SJCRH30 (cell line): ENCODE measurements at regions not wholly inside any gene's neighbourhood (a gene's known extent, or its start where the extent isn't known, plus 50 kb on each side); places are given as distances from the start of the nearest gene placed in this dataset.

Source experiments
- DNase-seq, 2 experiments: peaks; one replicate each; pipeline ENCODE4 v3.0.0-alpha.2; 2015 to 2020
- H3K27ac ChIP-seq: fragments of 250-450 bp; sonication (Bioruptor Pico); 2 replicates; pipeline ENCODE4 v1.5.1; 2020; ENCODE audit warnings: mild to moderate bottlenecking, moderate library complexity
- H3K27me3 ChIP-seq: fragments of 250-450 bp; sonication (Bioruptor Pico); 2 replicates; pipeline ENCODE4 v1.5.1; 2020; ENCODE audit warnings: mild to moderate bottlenecking, moderate library complexity
- H3K36me3 ChIP-seq: fragments of 250-450 bp; sonication (Bioruptor Pico); 2 replicates; pipeline ENCODE4 v1.5.1; 2020; ENCODE audit warnings: mild to moderate bottlenecking, moderate library complexity
- H3K4me1 ChIP-seq: fragments of 250-450 bp; sonication (Bioruptor Pico); 2 replicates; pipeline ENCODE4 v1.5.1; 2020; ENCODE audit warnings: mild to moderate bottlenecking, moderate library complexity
- H3K4me3 ChIP-seq: fragments of 250-450 bp; sonication (Bioruptor Pico); 2 replicates; pipeline ENCODE4 v1.5.1; 2020; ENCODE audit warnings: mild to moderate bottlenecking, moderate library complexity
- H3K9me3 ChIP-seq: fragments of 250-450 bp; sonication (Bioruptor Pico); replicated peaks from 2 replicates; pipeline ENCODE4 v1.5.1; 2020; ENCODE audit warnings: mild to moderate bottlenecking, moderate library complexity

DNA sequence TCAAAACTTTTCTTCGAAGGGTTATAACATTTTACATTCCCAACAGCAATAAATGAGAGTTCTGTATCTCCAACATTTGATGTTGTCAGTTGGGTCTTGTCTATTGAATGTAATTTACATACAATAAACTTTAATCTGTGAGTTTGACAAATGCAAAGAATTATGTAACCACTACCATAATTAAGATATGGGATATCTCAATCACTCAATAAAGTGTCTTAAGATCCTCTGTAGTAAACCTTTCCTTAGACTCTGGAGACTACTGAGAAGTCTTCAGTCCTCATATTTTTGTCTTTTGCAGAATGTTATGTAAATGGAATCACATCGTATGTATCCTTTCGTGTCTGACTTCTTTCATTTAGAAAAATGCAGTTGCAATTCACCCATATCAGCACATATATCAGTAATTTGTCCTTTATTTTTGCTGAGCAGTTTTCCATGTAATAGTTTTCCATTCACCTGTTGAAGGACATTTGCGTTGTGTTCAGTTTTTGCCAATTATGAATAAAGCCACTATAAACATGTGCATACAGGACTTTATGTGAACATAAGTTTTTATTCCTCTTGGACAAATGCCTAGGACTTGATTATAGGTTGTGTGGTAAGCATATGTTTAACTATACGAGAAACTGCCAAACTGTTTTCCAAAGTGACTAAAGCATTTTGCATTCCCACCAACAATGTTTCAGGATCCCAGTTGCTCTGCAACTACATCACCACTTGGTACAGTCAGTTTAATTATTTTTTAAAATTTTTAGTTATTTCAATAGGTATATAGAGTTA is 784.6 kb upstream of the ZNF608 start:
- Histone ChIP-seq H3K9me3 (no peaks in the 10 kb centered on the region), H3K27me3 (no peaks in the 10 kb centered on the region), H3K4me3 (no peak overlapping the region), H3K4me1 (peaks cover 10% of the 10 kb centered on the region), H3K27ac (no peak overlapping the region), H3K36me3 (no peaks in the 10 kb centered on the region)
- no peak for DNase-seq

DNA sequence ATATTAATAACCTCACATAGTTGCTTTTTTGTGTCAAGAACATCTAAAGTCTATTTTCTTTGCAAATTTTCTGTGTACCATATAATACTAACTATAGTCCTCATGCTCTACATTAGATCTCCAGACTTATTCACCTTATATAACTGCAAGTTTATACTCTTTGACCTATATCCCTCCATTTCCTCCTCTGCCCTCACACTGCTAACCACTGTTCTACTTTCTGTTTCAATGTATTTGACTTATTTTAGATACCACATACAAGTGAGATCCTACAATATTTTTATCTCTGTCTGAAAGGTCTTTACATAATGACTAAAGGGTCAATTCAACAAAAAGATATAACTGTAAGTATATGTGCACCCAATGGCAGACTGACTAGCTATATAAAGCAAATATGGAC is 789.7 kb upstream of the ZNF608 start:
- DNase-seq, result no peak
- Histone ChIP-seq H3K27me3 (no peaks in the 10 kb centered on the region), H3K36me3 (no peaks in the 10 kb centered on the region), H3K9me3 (0 out of 2 replicates have a peak, but pooled peaks cover 5% of the 10 kb centered on the region), H3K27ac (no peak overlapping the region), H3K4me1 (peaks cover 3% of the 10 kb centered on the region; the same call in 1 of the 2 replicates), H3K4me3 (no peak overlapping the region)

DNA sequence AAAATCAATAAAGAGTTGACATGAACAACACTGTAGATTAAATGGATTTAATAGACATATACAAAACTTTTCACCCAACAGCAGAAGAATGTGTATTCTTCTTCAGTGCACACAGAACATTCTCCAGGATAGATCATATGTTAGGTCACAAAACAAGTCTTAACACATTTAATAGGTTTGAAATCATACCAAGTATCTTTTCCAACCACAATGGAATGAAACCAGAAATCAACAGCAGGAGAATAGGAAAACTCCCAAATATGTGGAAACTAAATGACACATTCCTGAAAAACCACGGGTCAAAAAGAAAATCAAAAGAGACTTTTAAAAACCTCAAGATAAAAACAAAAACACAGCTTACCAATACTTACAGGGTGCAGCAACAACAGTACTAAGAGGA is 790.1 kb upstream of the ZNF608 start:
- no peak for DNase-seq
- Histone ChIP-seq H3K27me3 (no peaks in the 10 kb centered on the region), H3K27ac (no peak overlapping the region), H3K4me1 (peaks cover 3% of the 10 kb centered on the region; the same call in 1 of the 2 replicates), H3K36me3 (no peaks in the 10 kb centered on the region), H3K9me3 (0 out of 2 replicates have a peak, but pooled peaks cover 5% of the 10 kb centered on the region), H3K4me3 (no peak overlapping the region)

DNA sequence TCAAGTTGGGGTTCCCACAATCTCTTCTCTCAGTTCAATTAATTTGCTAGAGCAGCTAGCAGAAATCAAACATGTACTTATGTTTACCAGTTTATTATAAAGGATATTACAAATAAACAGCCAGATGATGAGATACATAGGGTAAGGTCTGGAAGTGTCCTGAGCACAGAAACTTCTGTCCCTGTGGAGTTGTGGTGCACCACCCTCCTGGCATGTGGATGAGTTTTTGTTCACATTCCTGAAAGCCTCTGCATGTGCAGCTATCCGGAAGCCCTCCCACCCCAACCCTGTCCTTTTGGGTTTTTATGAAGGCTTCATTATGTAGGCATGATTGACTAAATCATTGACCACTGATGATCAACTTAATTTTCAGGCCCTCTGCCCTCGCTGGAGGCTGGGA is 791.2 kb upstream of the ZNF608 start:
- H3K4me1 ChIP-seq, result peaks cover 3% of the 10 kb centered on the region; the same call in 1 of the 2 replicates
- H3K36me3 ChIP-seq, result no peaks in the 10 kb centered on the region
- H3K4me3 ChIP-seq, result no peak overlapping the region
- H3K27ac ChIP-seq, result no peak overlapping the region
- no peaks in the 10 kb centered on the region for H3K27me3 ChIP-seq
- 0 out of 2 replicates have a peak, but pooled peaks cover 5% of the 10 kb centered on the region for H3K9me3 ChIP-seq
- no peak for DNase-seq

DNA sequence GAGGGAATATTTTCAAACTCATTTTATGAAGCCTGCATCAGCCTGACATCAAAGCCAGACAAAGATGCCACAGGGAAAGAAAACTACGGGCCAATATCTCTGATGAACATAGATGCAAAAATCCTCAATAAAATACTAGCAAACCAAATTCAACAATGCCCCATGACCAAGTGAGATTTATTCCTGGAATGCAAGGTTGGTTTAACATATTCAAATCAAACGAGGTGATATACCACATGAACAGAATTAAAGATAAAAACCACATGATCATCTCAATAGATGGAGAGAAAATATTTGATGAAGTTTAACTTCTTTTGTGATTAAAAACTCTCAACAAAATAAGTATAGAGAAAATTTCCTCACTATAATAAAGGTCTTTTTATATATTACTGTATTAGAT is 792.0 kb upstream of the ZNF608 start:
- Histone ChIP-seq H3K4me1 (peaks cover 3% of the 10 kb centered on the region; the same call in 1 of the 2 replicates), H3K27me3 (no peaks in the 10 kb centered on the region), H3K4me3 (no peak overlapping the region), H3K27ac (no peak overlapping the region), H3K36me3 (no peaks in the 10 kb centered on the region), H3K9me3 (0 out of 2 replicates have a peak, but pooled peaks cover 5% of the 10 kb centered on the region)
- DNase-seq, result no peak

DNA sequence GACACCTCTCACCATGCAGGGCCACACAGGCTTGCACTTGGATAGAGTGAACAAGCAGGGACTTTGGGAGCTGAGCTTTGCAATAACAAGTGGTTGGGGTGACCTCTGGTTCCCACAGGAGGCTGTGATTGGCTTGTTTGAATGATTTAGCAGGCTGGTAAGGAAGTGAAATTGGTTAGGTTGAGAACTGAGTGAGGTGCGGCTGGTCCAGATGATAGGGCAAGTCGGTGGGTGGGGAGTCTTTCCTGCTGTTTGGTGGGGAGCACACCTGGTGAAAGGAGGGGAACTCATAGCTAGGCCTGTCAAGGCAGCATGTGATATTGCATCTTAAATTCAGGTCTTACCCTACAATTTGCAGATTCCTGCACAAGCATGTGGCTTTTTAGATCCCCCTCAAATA is 794.6 kb upstream of the ZNF608 start:
- H3K4me3 ChIP-seq, result no peak overlapping the region
- H3K27me3 ChIP-seq, result no peaks in the 10 kb centered on the region
- H3K36me3 ChIP-seq, result no peaks in the 10 kb centered on the region
- no peak for DNase-seq
- no peak overlapping the region for H3K27ac ChIP-seq
- 0 out of 2 replicates have a peak, but pooled peaks cover 5% of the 10 kb centered on the region for H3K9me3 ChIP-seq
- H3K4me1 ChIP-seq, result peaks cover 3% of the 10 kb centered on the region; the same call in 1 of the 2 replicates

DNA sequence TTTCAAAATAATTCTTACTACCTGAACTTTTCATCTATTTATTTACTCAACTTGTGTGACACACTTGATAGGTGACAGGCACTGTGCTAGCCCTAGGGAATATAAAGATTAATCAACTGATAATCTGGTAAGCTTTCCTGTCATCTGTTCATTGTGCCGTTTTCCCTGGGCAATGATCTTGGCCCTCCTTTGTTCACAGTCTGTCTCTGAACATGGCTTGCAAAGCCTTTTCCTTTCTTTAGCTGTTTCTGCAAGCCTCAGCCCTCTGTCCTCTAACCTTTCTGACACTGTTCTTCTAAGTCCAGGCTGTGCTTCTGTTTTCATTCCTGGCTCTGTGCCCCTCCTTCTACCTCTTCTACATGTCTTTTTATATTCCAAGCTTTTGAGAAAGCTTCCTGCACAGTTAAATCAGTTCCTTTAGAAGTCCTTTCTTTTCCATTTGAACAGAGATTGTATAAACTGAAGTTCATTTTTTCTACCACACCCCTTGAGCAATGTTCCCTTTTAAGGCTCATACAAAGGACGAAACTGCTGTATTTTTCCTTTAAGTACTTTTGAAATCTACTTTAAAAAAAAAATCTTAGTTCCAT is 803.0 kb upstream of the ZNF608 start:
- no peaks in the 10 kb centered on the region for H3K9me3 ChIP-seq
- H3K27ac ChIP-seq, result no peak overlapping the region; the same call in 1 of the 2 replicates
- H3K36me3 ChIP-seq, result no peaks in the 10 kb centered on the region
- H3K4me3 ChIP-seq, result no peak overlapping the region
- H3K4me1 ChIP-seq, result peaks cover 17% of the 10 kb centered on the region
- no peaks in the 10 kb centered on the region for H3K27me3 ChIP-seq
- peak; percentile 18 to 53 for DNase-seq

DNA sequence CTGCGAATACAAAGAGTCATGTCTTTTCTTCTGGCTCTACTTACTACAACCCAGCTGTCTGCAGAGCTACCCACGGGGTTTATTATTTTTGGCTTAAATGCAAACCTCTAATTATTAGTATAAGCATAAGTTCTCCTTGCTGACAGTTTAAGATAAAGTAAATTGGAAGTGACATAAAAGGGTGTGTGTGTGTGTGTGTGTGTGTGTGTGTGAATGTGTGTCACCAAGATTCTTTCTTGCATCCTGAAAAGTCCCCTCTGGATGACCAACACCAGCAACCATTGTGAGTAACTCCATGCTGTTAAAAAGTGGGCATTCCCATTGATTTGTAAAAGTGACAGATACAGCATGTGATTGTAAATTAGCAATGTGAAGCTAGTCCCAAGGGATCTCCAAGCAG is 803.8 kb upstream of the ZNF608 start:
- H3K27ac ChIP-seq, result no peak overlapping the region; the same call in 1 of the 2 replicates
- H3K4me1 ChIP-seq, result peaks cover 17% of the 10 kb centered on the region
- H3K9me3 ChIP-seq, result no peaks in the 10 kb centered on the region
- peak; percentile 36 to 76 for DNase-seq
- no peaks in the 10 kb centered on the region for H3K36me3 ChIP-seq
- no peaks in the 10 kb centered on the region for H3K27me3 ChIP-seq
- H3K4me3 ChIP-seq, result no peak overlapping the region

DNA sequence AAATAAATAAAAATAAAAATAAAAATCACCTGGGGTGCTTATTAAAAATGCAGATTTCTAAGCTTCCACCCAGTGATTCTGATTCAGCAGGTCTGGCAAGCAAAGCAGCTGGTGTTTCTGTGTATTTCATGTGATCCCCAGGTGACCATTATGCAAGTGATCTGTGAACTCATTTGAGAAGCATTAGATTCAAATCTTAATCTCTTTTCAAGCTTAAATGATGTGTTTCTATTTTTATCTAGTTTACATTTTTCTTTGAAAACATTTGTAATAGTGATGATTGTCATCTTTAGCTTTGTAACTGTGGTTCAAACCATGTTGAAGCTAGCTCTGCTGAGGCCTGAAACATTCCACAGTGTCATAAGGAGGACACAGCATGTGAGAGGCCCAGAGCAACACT is 804.8 kb upstream of the ZNF608 start:
- no peak for DNase-seq
- no peak overlapping the region for H3K4me3 ChIP-seq
- no peaks in the 10 kb centered on the region for H3K9me3 ChIP-seq
- no peaks in the 10 kb centered on the region for H3K36me3 ChIP-seq
- H3K4me1 ChIP-seq, result peaks cover 17% of the 10 kb centered on the region
- H3K27ac ChIP-seq, result no peak overlapping the region
- H3K27me3 ChIP-seq, result no peaks in the 10 kb centered on the region

DNA sequence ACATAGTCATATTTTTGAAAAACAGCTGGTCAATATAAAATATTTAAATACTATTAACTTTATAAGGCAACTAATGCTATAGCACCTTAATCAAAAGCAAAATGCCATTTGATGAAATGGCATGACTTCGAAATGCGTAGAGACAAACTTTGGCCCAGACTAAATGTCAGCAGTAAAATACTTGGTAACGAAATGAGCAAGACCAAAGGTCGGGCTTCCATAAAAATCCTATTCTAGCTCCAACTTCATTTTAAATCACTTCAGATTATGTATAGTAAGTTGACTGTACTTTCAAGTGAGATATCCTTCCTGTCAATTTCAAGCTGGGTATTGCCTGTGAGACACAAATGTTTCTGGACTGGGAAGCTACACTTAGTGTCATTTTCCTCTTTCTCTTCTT is 805.4 kb upstream of the ZNF608 start:
- H3K4me1 ChIP-seq, result peaks cover 17% of the 10 kb centered on the region
- no peaks in the 10 kb centered on the region for H3K36me3 ChIP-seq
- no peaks in the 10 kb centered on the region for H3K27me3 ChIP-seq
- H3K9me3 ChIP-seq, result no peaks in the 10 kb centered on the region
- no peak for DNase-seq
- no peak overlapping the region for H3K27ac ChIP-seq
- no peak overlapping the region for H3K4me3 ChIP-seq

DNA sequence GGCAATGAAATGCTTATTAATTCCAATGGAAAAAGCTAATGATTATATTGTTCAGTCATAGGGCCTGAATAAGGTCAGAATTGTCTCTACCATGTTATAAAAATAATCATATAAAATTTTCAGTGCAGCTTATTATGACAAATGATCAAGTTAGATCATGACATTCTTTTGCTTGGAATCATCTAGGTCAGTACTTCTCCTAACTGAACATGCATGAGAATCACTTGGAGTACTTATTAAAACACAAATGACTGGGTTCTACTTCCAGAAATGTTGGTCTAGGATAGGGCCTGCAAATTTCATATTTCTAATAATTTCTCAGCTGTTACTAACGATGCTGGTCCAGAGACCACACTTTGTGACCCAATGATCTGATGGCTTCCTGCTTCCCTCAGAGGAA is 806.0 kb upstream of the ZNF608 start:
- H3K27me3 ChIP-seq, result no peaks in the 10 kb centered on the region
- peaks cover 17% of the 10 kb centered on the region for H3K4me1 ChIP-seq
- H3K36me3 ChIP-seq, result no peaks in the 10 kb centered on the region
- no peaks in the 10 kb centered on the region for H3K9me3 ChIP-seq
- H3K27ac ChIP-seq, result no peak overlapping the region
- H3K4me3 ChIP-seq, result no peak overlapping the region
- no peak for DNase-seq

DNA sequence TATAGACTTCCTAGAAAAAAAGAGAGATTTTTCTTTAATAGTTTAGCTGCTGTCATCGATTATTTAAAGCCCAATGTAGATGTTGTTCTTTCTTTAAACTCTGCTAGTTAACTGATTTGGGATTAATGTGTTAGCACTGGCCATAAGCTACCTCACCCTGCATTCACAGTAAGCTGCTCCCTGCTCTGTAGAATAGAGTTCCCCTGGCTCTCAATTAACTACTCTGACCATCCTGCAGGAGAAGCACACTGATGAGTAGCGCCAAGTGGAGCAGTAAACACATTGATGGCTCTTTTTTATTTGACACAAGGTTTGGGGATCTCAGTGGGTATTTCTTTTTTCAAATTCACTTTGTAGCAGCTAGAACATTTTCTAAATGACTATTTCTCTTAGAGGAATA is 807.9 kb upstream of the ZNF608 start:
- DNase-seq, result no peak
- Histone ChIP-seq H3K36me3 (no peaks in the 10 kb centered on the region), H3K27me3 (no peaks in the 10 kb centered on the region), H3K4me3 (no peak overlapping the region), H3K9me3 (no peaks in the 10 kb centered on the region), H3K27ac (no peak overlapping the region), H3K4me1 (peaks cover 11% of the 10 kb centered on the region)

DNA sequence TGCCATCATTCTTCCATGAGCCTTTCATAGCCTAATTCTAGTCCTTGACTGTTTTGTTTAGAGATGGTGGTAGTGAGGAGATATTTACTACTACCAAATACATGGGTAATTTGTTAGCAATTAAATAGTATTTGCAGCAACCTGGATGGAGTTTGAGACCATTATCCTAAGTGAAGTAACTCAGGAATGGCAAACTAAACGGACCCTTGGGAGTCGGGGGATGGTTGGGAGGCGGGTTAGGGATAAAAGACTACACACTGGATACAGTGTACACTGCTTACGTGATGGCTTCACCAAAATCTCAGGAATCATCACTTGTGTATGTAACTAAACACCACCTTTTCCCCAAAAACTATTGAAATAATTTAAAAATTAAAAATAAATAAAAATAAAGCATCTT is 809.2 kb upstream of the ZNF608 start:
- H3K9me3 ChIP-seq, result no peaks in the 10 kb centered on the region
- no peaks in the 10 kb centered on the region for H3K36me3 ChIP-seq

DNA sequence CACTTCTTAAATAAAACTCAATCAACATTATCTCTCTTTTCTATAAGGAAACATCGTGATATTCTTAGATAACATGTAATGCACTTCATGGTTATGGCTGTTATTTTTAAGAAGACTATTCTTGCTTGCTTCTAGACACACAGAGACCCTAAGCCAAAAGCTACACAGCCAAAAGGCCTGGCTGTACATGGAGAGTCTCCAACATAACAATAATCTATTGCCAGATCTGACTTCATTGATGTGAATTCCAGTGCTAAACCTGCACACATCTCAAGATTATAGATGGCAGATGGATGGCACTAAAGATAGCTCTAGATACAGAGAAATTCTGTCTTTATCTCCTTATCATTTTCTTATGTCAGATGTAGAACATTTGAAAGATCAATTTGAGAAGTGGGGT is 811.6 kb upstream of the ZNF608 start:
- no peak overlapping the region for H3K4me3 ChIP-seq
- H3K9me3 ChIP-seq, result no peaks in the 10 kb centered on the region
- H3K27ac ChIP-seq, result no peak overlapping the region
- no peaks in the 10 kb centered on the region for H3K4me1 ChIP-seq
- no peak for DNase-seq
- H3K27me3 ChIP-seq, result no peaks in the 10 kb centered on the region
- no peaks in the 10 kb centered on the region for H3K36me3 ChIP-seq

More for the DNA sequence above, 809.2 kb upstream of the ZNF608 start:
- Histone ChIP-seq H3K4me3 (no peak overlapping the region), H3K27me3 (no peaks in the 10 kb centered on the region), H3K4me1 (0 out of 2 replicates have a peak, but pooled peaks cover under 1% of the 10 kb centered on the region), H3K27ac (no peak overlapping the region)
- no peak for DNase-seq

DNA sequence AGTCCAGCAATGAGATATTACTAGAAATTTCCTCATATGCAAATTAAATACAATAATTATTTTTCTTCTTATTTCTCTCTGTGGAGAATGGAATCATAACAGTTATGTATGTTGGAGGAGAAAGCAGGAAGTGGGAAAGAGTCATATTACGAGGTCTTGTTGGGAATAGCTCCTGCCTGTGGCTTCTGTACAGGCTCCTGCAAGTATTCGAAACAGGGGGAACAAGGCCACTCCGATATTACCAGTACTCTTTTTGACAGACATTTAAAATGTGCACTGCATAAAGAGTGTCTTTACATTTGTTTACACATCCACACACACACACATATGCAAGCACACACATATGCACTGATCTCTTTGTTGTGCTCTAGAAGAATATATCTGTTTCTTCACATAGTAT is 812.0 kb upstream of the ZNF608 start:
- DNase-seq, result peak in 1 of 2 experiments; percentile 42
- Histone ChIP-seq H3K27me3 (no peaks in the 10 kb centered on the region), H3K36me3 (no peaks in the 10 kb centered on the region), H3K9me3 (no peaks in the 10 kb centered on the region), H3K4me3 (no peak overlapping the region), H3K27ac (no peak overlapping the region), H3K4me1 (no peaks in the 10 kb centered on the region)
